Bronchial epithelial cell (primary cell): ENCODE measurements at regions not wholly inside any gene's neighbourhood (a gene's known extent, or its start where the extent isn't known, plus 50 kb on each side); places are given as distances from the start of the nearest gene placed in this dataset.
A peak's percentile ranks its signal among the peaks of the same experiment; 100 is the strongest.
"Not testable (repeated sequence)": the region's sequence is repeated elsewhere in the genome, so short reads cannot be mapped to it uniquely, and the experiment has no call there.

Experiments
- DNase-seq: peaks from one replicate; pipeline ENCODE4 v3.0.0-alpha.2; 2010; ENCODE audit warnings: low read depth
- FAIRE-seq: peaks from 2 replicates; lab custom pipeline; 2011; peaks lifted over from hg19 to GRCh38; lab: Jason Lieb, UNC
- H3K27me3 ChIP-seq: 2 replicates; pipeline ENCODE4 v1.5.1; 2011; ENCODE audit warnings: low read length; ENCODE audit not compliant: control insufficient read depth, insufficient read depth
- H3K36me3 ChIP-seq: 2 replicates; pipeline ENCODE4 v1.5.1; 2011; ENCODE audit warnings: low read length; ENCODE audit not compliant: control insufficient read depth, insufficient read depth
- H3K4me3 ChIP-seq: 2 replicates; pipeline ENCODE4 v1.5.1; 2011; ENCODE audit warnings: mild to moderate bottlenecking, low read depth, low read length, control low read depth
- CTCF ChIP-seq: IDR thresholded peaks from 2 replicates; pipeline ENCODE4 v1.5.1; 2011; ENCODE audit warnings: mild to moderate bottlenecking, moderate library complexity, low read length, control low read depth, inconsistent platforms; ENCODE audit not compliant: insufficient read depth, severe bottlenecking

- no peak overlapping the region for H3K4me3 ChIP-seq
- H3K27me3 ChIP-seq: no peaks in the 10 kb centered on the region
- FAIRE-seq: no peak
- no peaks in the 10 kb centered on the region for H3K36me3 ChIP-seq
- no peak for TF ChIP-seq CTCF
- DNase-seq: no peak
These were observed 547.4 kb downstream of the ZWINT start for GRCh38 chr10:55813451-55814170.

GRCh38 chr10:55803055-55803454 lies 558.0 kb downstream of the ZWINT start:
- no peaks in the 10 kb centered on the region for H3K36me3 ChIP-seq
- no peak overlapping the region for H3K4me3 ChIP-seq
- DNase-seq (no peak), FAIRE-seq (no peak)
- TF ChIP-seq CTCF: no peak
- no peaks in the 10 kb centered on the region for H3K27me3 ChIP-seq

GRCh38 chr10:55801353-55801661 lies 559.8 kb downstream of the ZWINT start:
- Histone ChIP-seq H3K27me3 (no peaks in the 10 kb centered on the region), H3K36me3 (no peaks in the 10 kb centered on the region), H3K4me3 (no peak overlapping the region)
- TF ChIP-seq CTCF: no peak
- no peak for DNase-seq
- no peak for FAIRE-seq

DNA sequence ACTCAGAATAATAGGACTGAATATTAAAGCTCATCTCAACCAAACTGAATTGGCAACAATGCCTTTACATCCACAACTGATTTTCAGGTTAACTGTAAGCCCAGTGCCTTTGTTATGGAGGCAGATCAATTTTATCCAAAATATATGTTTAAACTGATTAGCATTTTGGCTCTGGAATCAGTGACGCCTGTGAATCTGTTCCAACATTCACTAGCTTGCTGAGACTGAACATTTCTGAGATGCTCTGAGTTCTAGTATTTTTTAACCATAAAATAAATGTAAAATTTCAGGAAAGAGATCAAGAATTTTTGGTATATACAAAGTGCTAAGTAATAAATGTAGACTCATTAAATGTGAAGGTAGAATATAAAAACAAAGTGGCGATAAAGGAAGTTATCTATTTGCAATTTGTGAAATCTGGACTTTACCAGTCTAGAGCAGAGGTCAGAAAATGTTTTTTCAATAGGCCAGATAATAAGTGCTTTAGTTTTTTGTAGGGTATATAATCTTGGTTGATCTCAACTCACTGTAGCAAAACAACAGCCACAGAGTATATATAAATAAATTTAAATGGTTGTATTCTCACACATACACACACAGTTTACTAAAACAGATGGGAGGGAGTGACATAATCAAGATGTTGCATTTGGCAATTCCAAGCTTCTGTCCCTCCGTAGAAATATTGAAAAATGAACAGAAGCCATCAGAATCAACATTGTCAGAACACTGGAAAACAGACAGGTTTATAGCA lies 560.3 kb downstream of the ZWINT start:
- DNase-seq (no peak), FAIRE-seq (no peak)
- no peak overlapping the region for H3K4me3 ChIP-seq
- H3K27me3 ChIP-seq: no peaks in the 10 kb centered on the region
- TF ChIP-seq CTCF: no peak
- no peaks in the 10 kb centered on the region for H3K36me3 ChIP-seq

GRCh38 chr10:55793024-55793423 lies 568.0 kb downstream of the ZWINT start:
- Histone ChIP-seq H3K36me3 (no peaks in the 10 kb centered on the region), H3K27me3 (no peaks in the 10 kb centered on the region), H3K4me3 (no peak overlapping the region)
- no peak for FAIRE-seq
- peak; percentile 57 for DNase-seq
- no peak for TF ChIP-seq CTCF

GRCh38 chr10:55790276-55790675 lies 570.8 kb downstream of the ZWINT start:
- H3K36me3 ChIP-seq, FAIRE-seq, H3K27me3 ChIP-seq, H3K4me3 ChIP-seq, DNase-seq: not testable (repeated sequence)
